ENCODE measurements at regions not wholly inside any gene's neighbourhood (a gene's known extent, or its start where the extent isn't known, plus 50 kb on each side); places are given as distances from the start of the nearest gene placed in this dataset.

GRCh38 chr5:135138116-135138850 lies 104.3 kb upstream of the PITX1 start:
- TF ChIP-seq CTCF (IDR thresholded peaks at IDR 0.05; ENCODE audit: control insufficient read depth, insufficient read depth, low read depth, low read length, missing control alignments) = no peak
- DNase-seq (ENCODE audit: low read depth) = no peak
- H3K4me3 ChIP-seq (ENCODE audit: control insufficient read depth, low read depth, low read length) = no peak overlapping the region

- no peak for TF ChIP-seq CTCF (IDR thresholded peaks at IDR 0.05; ENCODE audit: control insufficient read depth, insufficient read depth, low read depth, low read length, missing control alignments)
- no peak overlapping the region for H3K4me3 ChIP-seq (ENCODE audit: control insufficient read depth, low read depth, low read length)
- no peak for DNase-seq (ENCODE audit: low read depth)
Observed at GRCh38 chr5:135137146-135137915, 103.3 kb upstream of the PITX1 start.

- no peak for DNase-seq (ENCODE audit: low read depth)
- no peak overlapping the region for H3K4me3 ChIP-seq (ENCODE audit: control insufficient read depth, low read depth, low read length)
- TF ChIP-seq CTCF (IDR thresholded peaks at IDR 0.05; ENCODE audit: control insufficient read depth, insufficient read depth, low read depth, low read length, missing control alignments) = no peak
Observed at GRCh38 chr5:135136546-135136945, 102.5 kb upstream of the PITX1 start.

GRCh38 chr5:135135530-135136226 lies 101.7 kb upstream of the PITX1 start:
- peak; percentile 66 for DNase-seq (ENCODE audit: low read depth)
- H3K4me3 ChIP-seq (ENCODE audit: control insufficient read depth, low read depth, low read length) = no peak overlapping the region
- no peak for TF ChIP-seq CTCF (IDR thresholded peaks at IDR 0.05; ENCODE audit: control insufficient read depth, insufficient read depth, low read depth, low read length, missing control alignments)

GRCh38 chr5:135134691-135135381 lies 100.8 kb upstream of the PITX1 start:
- H3K4me3 ChIP-seq (ENCODE audit: control insufficient read depth, low read depth, low read length) = no peak overlapping the region
- no peak for TF ChIP-seq CTCF (IDR thresholded peaks at IDR 0.05; ENCODE audit: control insufficient read depth, insufficient read depth, low read depth, low read length, missing control alignments)
- DNase-seq (ENCODE audit: low read depth) = no peak
